Loucy (cell line): ENCODE measurements at regions not wholly inside any gene's neighbourhood (a gene's known extent, or its start where the extent isn't known, plus 50 kb on each side); places are given as distances from the start of the nearest gene placed in this dataset.

Source experiments
- CTCF ChIP-seq: fragments of 200-600 bp; sonication (generic); conservative IDR thresholded peaks from 2 replicates; pipeline ENCODE4 v1.5.1; 2014; ENCODE audit warnings: mild to moderate bottlenecking, antibody characterized with exemption, low read length
- EZH2phosphoT487 ChIP-seq: fragments of 200-600 bp; IDR thresholded peaks from 2 replicates; pipeline ENCODE4 v1.6.1; 2018; ENCODE audit warnings: antibody characterized with exemption, mild to moderate bottlenecking, moderate library complexity, borderline replicate concordance

- TF ChIP-seq CTCF (no peak), EZH2phosphoT487 (no peak)
Measured at GRCh38 chr4:4672402-4672801, 130.6 kb upstream of the STX18 start.
